SKM-1 treated with dmso at 0.1 percent for 144 hours (cell line): ENCODE measurements at regions not wholly inside any gene's neighbourhood (a gene's known extent, or its start where the extent isn't known, plus 50 kb on each side); places are given as distances from the start of the nearest gene placed in this dataset.

ENCODE experiments used
- DNase-seq: peaks from one replicate; lab custom pipeline; 2025; ENCODE audit not compliant: unreplicated experiment; lab: John Stamatoyannopoulos, UW

- DNase-seq, result no peak
These were observed 167.3 kb downstream of the PJA1 start for GRCh38 chrX:68997911-68998310.

GRCh38 chrX:68997511-68997910 is 167.7 kb downstream of the PJA1 start:
- DNase-seq, result no peak

GRCh38 chrX:68995780-68996551 is 167.1 kb downstream of the EFNB1 start:
- DNase-seq, result no peak

- DNase-seq, result no peak
These were observed 166.6 kb downstream of the EFNB1 start for GRCh38 chrX:68995386-68995779.

GRCh38 chrX:68994891-68995255 is 166.1 kb downstream of the EFNB1 start:
- DNase-seq, result no peak

- DNase-seq, result peak; percentile 35
These were observed 165.5 kb downstream of the EFNB1 start for GRCh38 chrX:68994135-68994890.

GRCh38 chrX:68992821-68993397 is 164.1 kb downstream of the EFNB1 start:
- no peak for DNase-seq

GRCh38 chrX:68991691-68992345 is 163.0 kb downstream of the EFNB1 start:
- DNase-seq, result no peak

- no peak for DNase-seq
These were observed 162.1 kb downstream of the EFNB1 start for GRCh38 chrX:68990948-68991347.

- DNase-seq, result no peak
These were observed 161.2 kb downstream of the EFNB1 start for GRCh38 chrX:68989865-68990606.

GRCh38 chrX:68989456-68989855 is 160.6 kb downstream of the EFNB1 start:
- DNase-seq, result no peak

GRCh38 chrX:68988865-68989264 is 160.0 kb downstream of the EFNB1 start:
- no peak for DNase-seq

- no peak for DNase-seq
These were observed 156.4 kb downstream of the EFNB1 start for GRCh38 chrX:68985135-68985755.

GRCh38 chrX:68983004-68983857 is 154.4 kb downstream of the EFNB1 start:
- DNase-seq, result no peak

- DNase-seq, result no peak
These were observed 153.7 kb downstream of the EFNB1 start for GRCh38 chrX:68982476-68982875.

GRCh38 chrX:68980906-68981616 is 152.2 kb downstream of the EFNB1 start:
- DNase-seq, result no peak

- no peak for DNase-seq
These were observed 149.8 kb downstream of the EFNB1 start for GRCh38 chrX:68978655-68979054.

GRCh38 chrX:68978255-68978654 is 149.4 kb downstream of the EFNB1 start:
- DNase-seq, result no peak

GRCh38 chrX:68953331-68953730 is 124.5 kb downstream of the EFNB1 start:
- no peak for DNase-seq
